OCI-LY7 (cell line): ENCODE measurements at regions not wholly inside any gene's neighbourhood (a gene's known extent, or its start where the extent isn't known, plus 50 kb on each side); places are given as distances from the start of the nearest gene placed in this dataset.

ENCODE experiments used
- EZH2phosphoT487 ChIP-seq: fragments of 200-600 bp; sonication (generic); IDR thresholded peaks from 2 replicates; pipeline ENCODE4 v1.6.1; 2018; ENCODE audit warnings: low read depth, borderline replicate concordance, mild to moderate bottlenecking, mixed run types, antibody characterized with exemption, low read length, moderate library complexity, mixed read lengths
- TF ChIP-seq, protein P1 (sequence below): fragments of 200-600 bp; sonication (generic); conservative IDR thresholded peaks from 2 replicates; pipeline ENCODE4 v1.5.1; 2014; ENCODE audit warnings: mild to moderate bottlenecking, antibody characterized with exemption, low read length, moderate library complexity, mixed read lengths

- TF ChIP-seq, protein P1, sequence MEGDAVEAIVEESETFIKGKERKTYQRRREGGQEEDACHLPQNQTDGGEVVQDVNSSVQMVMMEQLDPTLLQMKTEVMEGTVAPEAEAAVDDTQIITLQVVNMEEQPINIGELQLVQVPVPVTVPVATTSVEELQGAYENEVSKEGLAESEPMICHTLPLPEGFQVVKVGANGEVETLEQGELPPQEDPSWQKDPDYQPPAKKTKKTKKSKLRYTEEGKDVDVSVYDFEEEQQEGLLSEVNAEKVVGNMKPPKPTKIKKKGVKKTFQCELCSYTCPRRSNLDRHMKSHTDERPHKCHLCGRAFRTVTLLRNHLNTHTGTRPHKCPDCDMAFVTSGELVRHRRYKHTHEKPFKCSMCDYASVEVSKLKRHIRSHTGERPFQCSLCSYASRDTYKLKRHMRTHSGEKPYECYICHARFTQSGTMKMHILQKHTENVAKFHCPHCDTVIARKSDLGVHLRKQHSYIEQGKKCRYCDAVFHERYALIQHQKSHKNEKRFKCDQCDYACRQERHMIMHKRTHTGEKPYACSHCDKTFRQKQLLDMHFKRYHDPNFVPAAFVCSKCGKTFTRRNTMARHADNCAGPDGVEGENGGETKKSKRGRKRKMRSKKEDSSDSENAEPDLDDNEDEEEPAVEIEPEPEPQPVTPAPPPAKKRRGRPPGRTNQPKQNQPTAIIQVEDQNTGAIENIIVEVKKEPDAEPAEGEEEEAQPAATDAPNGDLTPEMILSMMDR: no peak
- TF ChIP-seq EZH2phosphoT487: no peak
These were observed 976.7 kb downstream of the TTLL7 start for GRCh38 chr1:83022206-83022605.
